HG03342 (cell line): ENCODE measurements at regions not wholly inside any gene's neighbourhood (a gene's known extent, or its start where the extent isn't known, plus 50 kb on each side); places are given as distances from the start of the nearest gene placed in this dataset.

Experiments
- ATAC-seq: cut with Tn5 transposase; IDR thresholded peaks from one replicate; pipeline ENCODE4 v1.9.1; 2021; ENCODE audit warnings: mild to moderate bottlenecking, moderate library complexity; ENCODE audit not compliant: unreplicated experiment

GRCh38 chr3:59698091-59698490, 648.3 kb upstream of the CFAP20DC start:
- no peak for ATAC-seq

- ATAC-seq, result no peak
These were observed 647.0 kb upstream of the CFAP20DC start for GRCh38 chr3:59696783-59697182.

GRCh38 chr3:59695860-59696259, 646.0 kb upstream of the CFAP20DC start:
- ATAC-seq, result no peak

GRCh38 chr3:59692117-59692516, 642.3 kb upstream of the CFAP20DC start:
- no peak for ATAC-seq

GRCh38 chr3:59690886-59691285, 641.1 kb upstream of the CFAP20DC start:
- no peak for ATAC-seq

- no peak for ATAC-seq
These were observed 638.8 kb upstream of the CFAP20DC start for GRCh38 chr3:59688636-59689035.

GRCh38 chr3:59685432-59685831, 635.6 kb upstream of the CFAP20DC start:
- ATAC-seq, result no peak

- no peak for ATAC-seq
These were observed 634.9 kb upstream of the CFAP20DC start for GRCh38 chr3:59684766-59685165.

- no peak for ATAC-seq
These were observed 631.1 kb upstream of the CFAP20DC start for GRCh38 chr3:59680919-59681318.

GRCh38 chr3:59677747-59678702, 628.2 kb upstream of the CFAP20DC start:
- ATAC-seq, result no peak

- no peak for ATAC-seq
These were observed 625.7 kb upstream of the CFAP20DC start for GRCh38 chr3:59675495-59675894.

- no peak for ATAC-seq
These were observed 613.4 kb upstream of the CFAP20DC start for GRCh38 chr3:59663076-59663850.

- no peak for ATAC-seq
These were observed 611.2 kb upstream of the CFAP20DC start for GRCh38 chr3:59660852-59661625.

- ATAC-seq, result no peak
These were observed 610.6 kb upstream of the CFAP20DC start for GRCh38 chr3:59660376-59660775.

GRCh38 chr3:59659755-59660154, 609.9 kb upstream of the CFAP20DC start:
- no peak for ATAC-seq

GRCh38 chr3:59658866-59659265, 609.0 kb upstream of the CFAP20DC start:
- ATAC-seq, result no peak

GRCh38 chr3:59658274-59658673, 608.4 kb upstream of the CFAP20DC start:
- ATAC-seq, result no peak

GRCh38 chr3:59655418-59656015, 605.7 kb upstream of the CFAP20DC start:
- no peak for ATAC-seq

- no peak for ATAC-seq
These were observed 604.9 kb upstream of the CFAP20DC start for GRCh38 chr3:59654480-59655417.

- ATAC-seq, result no peak
These were observed 604.3 kb upstream of the CFAP20DC start for GRCh38 chr3:59654123-59654479.
